Endothelial cell of umbilical vein (primary cell): ENCODE measurements at regions not wholly inside any gene's neighbourhood (a gene's known extent, or its start where the extent isn't known, plus 50 kb on each side); places are given as distances from the start of the nearest gene placed in this dataset.

ENCODE experiments used
- BruUV-seq: library from RNA; stranded (reverse); fragments of 400-500 nt; replicated peaks from 2 replicates; lab custom pipeline; 2021; lab: Mats Ljungman, UMichigan
- CTCF ChIA-PET: fragments of 300-600, 350-600 bp; sonication (Branson Sonifier 250); formaldehyde crosslinking; loops from one replicate; lab custom pipeline; 2021; ENCODE audit warnings: antibody characterized with exemption, inconsistent platforms; lab: Charles Lee
- POLR2A ChIA-PET: fragments of 300-600, 350-600 bp; sonication (Branson Sonifier 250); formaldehyde crosslinking; loops from one replicate; lab custom pipeline; 2021; ENCODE audit warnings: antibody characterized with exemption, inconsistent platforms; lab: Charles Lee
- DNase-seq: peaks from one replicate; pipeline ENCODE4 v3.0.0-alpha.2; 2011; ENCODE audit warnings: low read depth, low spot score
- FAIRE-seq: peaks from 2 replicates; lab custom pipeline; 2011; peaks lifted over from hg19 to GRCh38; lab: Jason Lieb, UNC
- H2AFZ ChIP-seq: 2 replicates; pipeline ENCODE4 v1.6.0; 2012; ENCODE audit warnings: low read depth, low read length, control low read depth, inconsistent platforms
- H3K27ac ChIP-seq: 2 replicates; pipeline ENCODE4 v1.5.1; 2011; ENCODE audit warnings: low read depth, mild to moderate bottlenecking, control low read depth, low read length, moderate library complexity; ENCODE audit not compliant: insufficient read depth
- H3K27me3 ChIP-seq, 2 experiments: 2 replicates each; pipeline versions ENCODE4 v1.6.0 to v1.6.1; 2011; ENCODE audit warnings: low read length in 2 of 2, mixed read lengths in 1 of 2; ENCODE audit not compliant: control insufficient read depth in 2 of 2, insufficient read depth in 2 of 2
- H3K36me3 ChIP-seq, 2 experiments: 2 replicates in 1 of 2; 3 replicates in 1 of 2; pipeline ENCODE4 v1.5.1; 2011; ENCODE audit warnings: low read length in 2 of 2, mild to moderate bottlenecking in 1 of 2, moderate library complexity in 1 of 2; ENCODE audit not compliant: control insufficient read depth in 2 of 2, insufficient read depth in 2 of 2; ENCODE audit errors: extremely low read depth in 1 of 2
- H3K4me1 ChIP-seq: 3 replicates; pipeline ENCODE4 v1.5.1; 2011; ENCODE audit warnings: mild to moderate bottlenecking, low read length; ENCODE audit not compliant: control insufficient read depth, insufficient read depth; ENCODE audit errors: extremely low read depth
- H3K4me2 ChIP-seq: 2 replicates; pipeline ENCODE4 v1.6.1; 2011; ENCODE audit warnings: low read length, control low read depth, mixed read lengths; ENCODE audit not compliant: insufficient read depth
- H3K4me3 ChIP-seq, 3 experiments: fragments of 200-600 bp in 1 of 3; sonication (generic), shearing (Covaris generic) in 1 of 3; replicated peaks in 1 of 3; 2 replicates each; pipeline ENCODE4 v1.5.1; 2011 to 2016; ENCODE audit warnings: control low read depth in 3 of 3, low read length in 3 of 3, mild to moderate bottlenecking in 2 of 3, inconsistent platforms in 1 of 3, low read depth in 1 of 3, moderate library complexity in 1 of 3; ENCODE audit not compliant: insufficient read depth in 1 of 3
- H3K79me2 ChIP-seq: 2 replicates; pipeline ENCODE4 v1.6.0; 2012; ENCODE audit warnings: low read length, inconsistent platforms; ENCODE audit not compliant: control insufficient read depth, insufficient read depth
- H3K9ac ChIP-seq: replicated peaks from 2 replicates; pipeline ENCODE3; 2011; ENCODE audit warnings: low read length, control low read depth; ENCODE audit not compliant: insufficient read depth; ENCODE audit errors: extremely low read depth
- H3K9me1 ChIP-seq: replicated peaks from 3 replicates; pipeline ENCODE4 v1.6.0; 2011; ENCODE audit warnings: mild to moderate bottlenecking, low read length; ENCODE audit not compliant: control insufficient read depth, insufficient read depth; ENCODE audit errors: extremely low read depth
- H3K9me3 ChIP-seq: replicated peaks from 2 replicates; pipeline ENCODE4 v1.5.1; 2012; ENCODE audit warnings: low read length, inconsistent platforms; ENCODE audit not compliant: control insufficient read depth, insufficient read depth
- H4K20me1 ChIP-seq: replicated peaks from 2 replicates; pipeline ENCODE3; 2011; ENCODE audit warnings: mild to moderate bottlenecking, low read length; ENCODE audit not compliant: control insufficient read depth, insufficient read depth; ENCODE audit errors: extremely low read depth
- EZH2 ChIP-seq: IDR thresholded peaks from 2 replicates; pipeline ENCODE4 v1.6.1; 2012; ENCODE audit warnings: borderline replicate concordance, low read depth, mild to moderate bottlenecking, moderate library complexity, low read length, inconsistent platforms; ENCODE audit not compliant: severe bottlenecking
- FOS ChIP-seq: IDR thresholded peaks from 2 replicates; pipeline ENCODE4 v1.6.1; 2011; ENCODE audit warnings: mild to moderate bottlenecking, low read length, moderate library complexity, borderline replicate concordance; ENCODE audit not compliant: insufficient read depth
- GATA2 ChIP-seq: IDR thresholded peaks from 2 replicates; pipeline ENCODE4 v1.7.0; 2011; ENCODE audit warnings: low read depth, mild to moderate bottlenecking, moderate library complexity, mixed read lengths, low read length; ENCODE audit not compliant: insufficient read length, insufficient read depth
- JUN ChIP-seq: IDR thresholded peaks from 2 replicates; pipeline ENCODE4 v1.6.1; 2011; ENCODE audit warnings: borderline replicate concordance, low read depth; ENCODE audit not compliant: insufficient read length, insufficient read depth
- MYC ChIP-seq: IDR thresholded peaks from one replicate; pipeline ENCODE4 v1.6.1; 2011; ENCODE audit warnings: mild to moderate bottlenecking, low read depth, low read length
- POLR2A ChIP-seq: IDR thresholded peaks from 2 replicates; pipeline ENCODE4 v1.6.1; 2012; ENCODE audit warnings: low read depth, mild to moderate bottlenecking, control low read depth, low read length
- POLR2AphosphoS5 ChIP-seq: IDR thresholded peaks from 2 replicates; pipeline ENCODE4 v1.6.1; 2012; ENCODE audit warnings: low read depth, mild to moderate bottlenecking, control low read depth, low read length, moderate library complexity; ENCODE audit not compliant: insufficient read depth
- dilution Hi-C: fragments of 300-500 bp; cut with MboI; formaldehyde crosslinking; loops from one replicate; pipeline ENCODE4 v1.15.0; 2019; ENCODE audit warnings: low sequenced_read_pairs; ENCODE audit not compliant: extremely low pct_ligation_motif_present
- intact Hi-C: fragments of 100-400 bp; cut with micrococcal nuclease; formaldehyde crosslinking; loops from one replicate; pipeline ENCODE4 v1.10.0; 2022
- TF ChIP-seq, protein P1 (sequence below), 2 donors: IDR thresholded peaks; 1 replicate in 1 of 2; 2 replicates in 1 of 2; pipeline ENCODE4 v1.5.1; 2011; ENCODE audit warnings: low read length in 2 of 2, mild to moderate bottlenecking in 2 of 2, moderate library complexity in 2 of 2, control low read depth in 1 of 2, inconsistent platforms in 1 of 2, low read depth in 1 of 2; ENCODE audit not compliant: insufficient read depth in 1 of 2; ENCODE audit errors: extremely low read depth in 1 of 2
- TF ChIP-seq, protein P2 (sequence below): IDR thresholded peaks from 2 replicates; pipeline ENCODE4 v1.6.1; 2011; ENCODE audit not compliant: insufficient read depth, insufficient read length

DNA sequence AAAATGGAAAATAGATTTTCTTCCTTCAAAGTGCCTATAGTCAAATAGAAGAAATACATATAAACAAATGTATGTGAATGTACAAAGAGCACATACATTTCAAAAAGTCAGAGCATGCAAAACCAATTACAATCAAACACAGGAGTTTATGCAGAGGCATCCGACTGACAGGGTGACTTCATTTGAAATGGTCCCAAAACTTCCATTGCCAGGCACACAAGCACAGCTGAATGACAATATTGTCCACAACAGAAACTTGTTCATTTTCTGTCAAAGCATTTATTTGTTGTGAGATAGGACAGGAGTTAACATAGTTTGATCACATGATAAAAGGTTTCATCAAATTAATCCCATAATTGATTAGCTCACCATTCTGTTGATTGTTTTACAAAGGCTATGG is 96.4 kb upstream of the TTC29 start:
- no TSS peak for BruUV-seq
- Histone ChIP-seq H3K9me1 (no peaks in the 10 kb centered on the region), H3K4me1 (no peaks in the 10 kb centered on the region), H3K9ac (no peak overlapping the region), H2AFZ (no peak overlapping the region), H3K4me3 (no peak overlapping the region), H3K27me3 (peaks cover 10 to 14% of the 10 kb centered on the region in 2 experiments), H4K20me1 (no peaks in the 10 kb centered on the region), H3K36me3 (no peaks in the 10 kb centered on the region), H3K27ac (no peak overlapping the region), H3K9me3 (no peaks in the 10 kb centered on the region), H3K4me2 (no peak overlapping the region), H3K79me2 (no peaks in the 10 kb centered on the region)
- TF ChIP-seq, protein P1, sequence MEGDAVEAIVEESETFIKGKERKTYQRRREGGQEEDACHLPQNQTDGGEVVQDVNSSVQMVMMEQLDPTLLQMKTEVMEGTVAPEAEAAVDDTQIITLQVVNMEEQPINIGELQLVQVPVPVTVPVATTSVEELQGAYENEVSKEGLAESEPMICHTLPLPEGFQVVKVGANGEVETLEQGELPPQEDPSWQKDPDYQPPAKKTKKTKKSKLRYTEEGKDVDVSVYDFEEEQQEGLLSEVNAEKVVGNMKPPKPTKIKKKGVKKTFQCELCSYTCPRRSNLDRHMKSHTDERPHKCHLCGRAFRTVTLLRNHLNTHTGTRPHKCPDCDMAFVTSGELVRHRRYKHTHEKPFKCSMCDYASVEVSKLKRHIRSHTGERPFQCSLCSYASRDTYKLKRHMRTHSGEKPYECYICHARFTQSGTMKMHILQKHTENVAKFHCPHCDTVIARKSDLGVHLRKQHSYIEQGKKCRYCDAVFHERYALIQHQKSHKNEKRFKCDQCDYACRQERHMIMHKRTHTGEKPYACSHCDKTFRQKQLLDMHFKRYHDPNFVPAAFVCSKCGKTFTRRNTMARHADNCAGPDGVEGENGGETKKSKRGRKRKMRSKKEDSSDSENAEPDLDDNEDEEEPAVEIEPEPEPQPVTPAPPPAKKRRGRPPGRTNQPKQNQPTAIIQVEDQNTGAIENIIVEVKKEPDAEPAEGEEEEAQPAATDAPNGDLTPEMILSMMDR (IDR thresholded peaks at IDR 0.05; ENCODE audit: extremely low read depth in 1 of 2, insufficient read depth in 1 of 2, low read depth in 1 of 2, low read length in 2 of 2), result no peak
- intact Hi-C loops (no loop called here), dilution Hi-C loops (no loop called here)
- DNase-seq (no peak), FAIRE-seq (no peak)
- ChIA-PET CTCF (interaction anchor here (1.6 kb wide), 1 partner anchor 55 kb away, joined by 5 read pairs; no protein-coding TSS in a partner anchor), POLR2A (no interaction called here)

DNA sequence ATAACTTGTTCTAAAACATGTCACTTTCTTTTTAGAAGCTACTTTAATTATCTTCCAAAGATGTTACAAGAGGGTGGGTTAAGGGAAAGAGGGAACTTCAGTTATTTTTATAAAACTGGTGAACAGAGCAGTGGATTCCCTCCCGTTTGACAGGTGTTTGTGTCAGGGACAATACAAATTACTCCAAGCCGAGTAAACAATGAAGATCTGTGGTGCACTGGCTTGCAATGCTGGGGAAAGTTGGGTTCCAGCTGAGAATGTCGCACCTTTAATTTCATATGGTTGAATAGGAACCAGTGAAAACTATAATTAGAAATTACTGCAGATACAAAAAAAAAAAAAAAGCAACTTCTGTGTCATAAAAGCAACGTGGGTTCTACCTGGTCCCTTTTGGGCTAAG is 98.6 kb upstream of the TTC29 start:
- TF ChIP-seq, protein P2, sequence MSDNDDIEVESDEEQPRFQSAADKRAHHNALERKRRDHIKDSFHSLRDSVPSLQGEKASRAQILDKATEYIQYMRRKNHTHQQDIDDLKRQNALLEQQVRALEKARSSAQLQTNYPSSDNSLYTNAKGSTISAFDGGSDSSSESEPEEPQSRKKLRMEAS, result no peak
- TF ChIP-seq POLR2AphosphoS5 (no peak), GATA2 (no peak), MYC (no peak), EZH2 (no peak), POLR2A (no peak), FOS (no peak), JUN (no peak)
- TF ChIP-seq, protein P1 (IDR thresholded peaks at IDR 0.05; ENCODE audit: extremely low read depth in 1 of 2, insufficient read depth in 1 of 2, low read depth in 1 of 2, low read length in 2 of 2), result no peak
- peaks cover 4 to 14% of the 10 kb centered on the region in 2 experiments for H3K27me3 ChIP-seq
- no peaks in the 10 kb centered on the region for H3K9me3 ChIP-seq
- no peaks in the 10 kb centered on the region for H3K36me3 ChIP-seq
- no peak overlapping the region for H3K27ac ChIP-seq
- H3K4me1 ChIP-seq, result no peaks in the 10 kb centered on the region
- H3K4me2 ChIP-seq, result no peak overlapping the region
- no peaks in the 10 kb centered on the region for H4K20me1 ChIP-seq
- H3K9me1 ChIP-seq, result no peaks in the 10 kb centered on the region
- no peaks in the 10 kb centered on the region for H3K79me2 ChIP-seq
- no peak overlapping the region for H3K4me3 ChIP-seq
- no peak overlapping the region for H2AFZ ChIP-seq
- DNase-seq (no peak), FAIRE-seq (no peak)
- dilution Hi-C loops, result no loop called here
- BruUV-seq, result no TSS peak
- intact Hi-C loops, result no loop called here
- POLR2A ChIA-PET, result interaction anchor here (0.7 kb wide), 1 partner anchor 223 kb away, joined by 6 read pairs; no protein-coding TSS in a partner anchor
- H3K9ac ChIP-seq, result no peak overlapping the region
- CTCF ChIA-PET, result interaction anchor here (1.3 to 1.8 kb wide), 4 partner anchors 9 to 53 kb away, joined by 3 to 6 read pairs (median 4); no protein-coding TSS in a partner anchor
